ENCODE measurements at regions not wholly inside any gene's neighbourhood (a gene's known extent, or its start where the extent isn't known, plus 50 kb on each side); places are given as distances from the start of the nearest gene placed in this dataset.

DNA sequence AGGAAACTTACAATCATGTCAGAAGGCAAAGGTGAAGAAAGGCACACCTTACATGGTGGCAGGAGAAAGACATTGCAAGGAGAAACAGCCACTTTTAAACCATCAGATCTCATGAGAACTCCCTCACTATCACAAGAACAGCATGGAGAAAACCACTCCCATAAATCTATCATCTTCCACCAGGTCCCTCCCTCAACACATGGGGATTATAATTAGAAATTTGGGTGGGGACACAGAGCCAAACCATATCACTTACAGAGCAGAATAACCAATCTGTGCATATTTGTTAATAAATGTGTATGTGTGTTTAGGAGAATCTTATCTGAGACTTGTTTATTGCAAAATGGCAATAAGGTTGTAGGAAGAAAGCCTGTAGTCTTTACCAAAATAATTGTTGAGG, 205.2 kb upstream of the ANO3 start:
- Histone ChIP-seq H3K36me3 (ENCODE audit: control insufficient read depth in 3 of 3, insufficient read depth in 2 of 3, low read depth in 1 of 3, low read length in 3 of 3) (no peaks in the 10 kb centered on the region), H3K27me3 (ENCODE audit: control insufficient read depth in 3 of 3, insufficient read depth in 3 of 3, low read length in 3 of 3) (no peaks in the 10 kb centered on the region), H3K9me3 (ENCODE audit: control insufficient read depth in 2 of 2, insufficient read depth in 1 of 2, low read depth in 1 of 2, low read length in 1 of 2) (no peaks in the 10 kb centered on the region), H3K27ac (ENCODE audit: low read depth in 1 of 3, low read length in 2 of 3) (no peak overlapping the region), H3K4me3 (ENCODE audit: low read depth in 1 of 3, low read length in 3 of 3) (no peak overlapping the region), H3K4me1 (ENCODE audit: control insufficient read depth in 3 of 3, insufficient read depth in 2 of 3, low read depth in 1 of 3, low read length in 2 of 3) (no peaks in the 10 kb centered on the region)
- DNase-seq (no peak), FAIRE-seq (no peak)

GRCh38 chr11:26127336-26127735, 204.6 kb upstream of the ANO3 start:
- FAIRE-seq, result no peak
- no peaks in the 10 kb centered on the region for H3K36me3 ChIP-seq (ENCODE audit: control insufficient read depth in 3 of 3, insufficient read depth in 2 of 3, low read depth in 1 of 3, low read length in 3 of 3)
- no peak overlapping the region for H3K27ac ChIP-seq (ENCODE audit: low read depth in 1 of 3, low read length in 2 of 3)
- H3K27me3 ChIP-seq (ENCODE audit: control insufficient read depth in 3 of 3, insufficient read depth in 3 of 3, low read length in 3 of 3), result no peaks in the 10 kb centered on the region
- DNase-seq, result no peak
- H3K4me1 ChIP-seq (ENCODE audit: control insufficient read depth in 3 of 3, insufficient read depth in 2 of 3, low read depth in 1 of 3, low read length in 2 of 3), result no peaks in the 10 kb centered on the region
- H3K9me3 ChIP-seq (ENCODE audit: control insufficient read depth in 2 of 2, insufficient read depth in 1 of 2, low read depth in 1 of 2, low read length in 1 of 2), result no peaks in the 10 kb centered on the region
- H3K4me3 ChIP-seq (ENCODE audit: low read depth in 1 of 3, low read length in 3 of 3), result no peak overlapping the region

- Histone ChIP-seq H3K4me3 (ENCODE audit: low read depth in 1 of 3, low read length in 3 of 3) (no peak overlapping the region), H3K27me3 (ENCODE audit: control insufficient read depth in 3 of 3, insufficient read depth in 3 of 3, low read length in 3 of 3) (no peaks in the 10 kb centered on the region), H3K27ac (ENCODE audit: low read depth in 1 of 3, low read length in 2 of 3) (no peak overlapping the region), H3K4me1 (ENCODE audit: control insufficient read depth in 3 of 3, insufficient read depth in 2 of 3, low read depth in 1 of 3, low read length in 2 of 3) (no peaks in the 10 kb centered on the region), H3K36me3 (ENCODE audit: control insufficient read depth in 3 of 3, insufficient read depth in 2 of 3, low read depth in 1 of 3, low read length in 3 of 3) (no peaks in the 10 kb centered on the region), H3K9me3 (ENCODE audit: control insufficient read depth in 2 of 2, insufficient read depth in 1 of 2, low read depth in 1 of 2, low read length in 1 of 2) (no peaks in the 10 kb centered on the region)
- no peak for DNase-seq
- no peak for FAIRE-seq
Observed at GRCh38 chr11:26131406-26131805, 200.5 kb upstream of the ANO3 start.

- no peak overlapping the region for H3K4me3 ChIP-seq (ENCODE audit: low read depth in 1 of 3, low read length in 3 of 3)
- H3K4me1 ChIP-seq (ENCODE audit: control insufficient read depth in 3 of 3, insufficient read depth in 2 of 3, low read depth in 1 of 3, low read length in 2 of 3), result no peaks in the 10 kb centered on the region
- H3K36me3 ChIP-seq (ENCODE audit: control insufficient read depth in 3 of 3, insufficient read depth in 2 of 3, low read depth in 1 of 3, low read length in 3 of 3), result no peaks in the 10 kb centered on the region
- FAIRE-seq (no peak), DNase-seq (no peak)
- WGBS, 3 donors, result 54 to 68% (median 56%) methylated on average over 1 of the region's 1 CpG
- H3K27ac ChIP-seq (ENCODE audit: low read depth in 1 of 3, low read length in 2 of 3), result no peak overlapping the region
- no peaks in the 10 kb centered on the region for H3K9me3 ChIP-seq (ENCODE audit: control insufficient read depth in 2 of 2, insufficient read depth in 1 of 2, low read depth in 1 of 2, low read length in 1 of 2)
- no peaks in the 10 kb centered on the region for H3K27me3 ChIP-seq (ENCODE audit: control insufficient read depth in 3 of 3, insufficient read depth in 3 of 3, low read length in 3 of 3)
Observed at GRCh38 chr11:26134053-26134452, 197.9 kb upstream of the ANO3 start.

- Histone ChIP-seq H3K9me3 (ENCODE audit: control insufficient read depth in 2 of 2, insufficient read depth in 1 of 2, low read depth in 1 of 2, low read length in 1 of 2) (no peaks in the 10 kb centered on the region), H3K4me3 (ENCODE audit: low read depth in 1 of 3, low read length in 3 of 3) (no peak overlapping the region), H3K27me3 (ENCODE audit: control insufficient read depth in 3 of 3, insufficient read depth in 3 of 3, low read length in 3 of 3) (no peaks in the 10 kb centered on the region), H3K4me1 (ENCODE audit: control insufficient read depth in 3 of 3, insufficient read depth in 2 of 3, low read depth in 1 of 3, low read length in 2 of 3) (no peaks in the 10 kb centered on the region), H3K27ac (ENCODE audit: low read depth in 1 of 3, low read length in 2 of 3) (no peak overlapping the region), H3K36me3 (ENCODE audit: control insufficient read depth in 3 of 3, insufficient read depth in 2 of 3, low read depth in 1 of 3, low read length in 3 of 3) (no peaks in the 10 kb centered on the region)
- DNase-seq (peak; percentile 3 to 4), FAIRE-seq (no peak)
- 49 to 63% (median 57%) methylated on average over 6 of the region's 6 CpGs for WGBS, 3 donors
Observed at GRCh38 chr11:26134481-26135355, 197.2 kb upstream of the ANO3 start.

DNA sequence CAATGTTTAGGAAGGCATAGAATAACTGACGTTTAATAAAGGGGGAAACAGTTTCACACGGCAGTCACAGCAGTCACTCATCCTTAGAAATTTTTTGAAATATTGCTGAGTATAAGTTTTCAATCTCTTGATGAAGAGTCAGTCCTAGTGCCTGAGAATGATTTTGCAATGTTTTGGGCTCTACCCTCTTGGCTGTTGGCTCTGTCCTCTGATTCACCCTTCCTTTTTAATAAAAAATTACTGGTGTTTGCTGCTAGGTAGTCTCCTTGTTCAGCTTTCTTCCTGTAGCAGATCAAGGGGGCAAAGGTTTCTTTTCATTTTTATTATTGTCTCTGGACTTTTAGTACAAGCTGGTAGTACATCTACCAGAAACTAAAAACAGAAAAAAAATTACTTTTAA, 194.3 kb upstream of the ANO3 start:
- Histone ChIP-seq H3K27ac (ENCODE audit: low read depth in 1 of 3, low read length in 2 of 3) (no peak overlapping the region), H3K9me3 (ENCODE audit: control insufficient read depth in 2 of 2, insufficient read depth in 1 of 2, low read depth in 1 of 2, low read length in 1 of 2) (no peaks in the 10 kb centered on the region), H3K4me3 (ENCODE audit: low read depth in 1 of 3, low read length in 3 of 3) (no peak overlapping the region), H3K27me3 (ENCODE audit: control insufficient read depth in 3 of 3, insufficient read depth in 3 of 3, low read length in 3 of 3) (no peaks in the 10 kb centered on the region), H3K4me1 (ENCODE audit: control insufficient read depth in 3 of 3, insufficient read depth in 2 of 3, low read depth in 1 of 3, low read length in 2 of 3) (no peaks in the 10 kb centered on the region), H3K36me3 (ENCODE audit: control insufficient read depth in 3 of 3, insufficient read depth in 2 of 3, low read depth in 1 of 3, low read length in 3 of 3) (no peaks in the 10 kb centered on the region)
- FAIRE-seq (no peak), DNase-seq (no peak)
- 62 to 85% (median 79%) methylated on average over 2 of the region's 2 CpGs for WGBS, 3 donors

DNA sequence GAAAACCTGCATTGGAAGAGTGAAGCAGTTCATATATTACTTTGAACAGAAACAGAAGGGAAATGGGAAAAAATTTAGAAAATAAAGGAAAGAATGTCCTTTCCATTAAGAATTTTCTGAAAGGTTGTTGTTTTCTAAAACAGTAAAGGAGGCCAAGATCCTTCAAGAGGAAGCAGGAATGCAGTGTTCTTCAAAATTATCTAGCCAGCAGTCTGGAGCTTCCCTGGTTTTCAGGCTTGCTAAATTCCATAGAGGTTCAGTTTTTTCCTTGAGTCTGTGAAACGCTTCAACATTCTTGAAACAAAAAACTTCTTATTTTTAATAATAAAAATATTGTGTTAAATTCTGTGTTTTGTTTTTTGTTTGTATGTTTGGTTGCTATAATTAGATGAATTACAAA, 189.0 kb upstream of the ANO3 start:
- no peak overlapping the region for H3K4me3 ChIP-seq (ENCODE audit: low read depth in 1 of 3, low read length in 3 of 3)
- no peak for DNase-seq
- no peaks in the 10 kb centered on the region for H3K4me1 ChIP-seq (ENCODE audit: control insufficient read depth in 3 of 3, insufficient read depth in 2 of 3, low read depth in 1 of 3, low read length in 2 of 3)
- FAIRE-seq, result no peak
- no peaks in the 10 kb centered on the region for H3K27me3 ChIP-seq (ENCODE audit: control insufficient read depth in 3 of 3, insufficient read depth in 3 of 3, low read length in 3 of 3)
- H3K36me3 ChIP-seq (ENCODE audit: control insufficient read depth in 3 of 3, insufficient read depth in 2 of 3, low read depth in 1 of 3, low read length in 3 of 3), result no peaks in the 10 kb centered on the region
- H3K9me3 ChIP-seq (ENCODE audit: control insufficient read depth in 2 of 2, insufficient read depth in 1 of 2, low read depth in 1 of 2, low read length in 1 of 2), result no peaks in the 10 kb centered on the region
- 81 to 87% (median 85%) methylated on average over 1 of the region's 1 CpG for WGBS, 3 donors
- no peak overlapping the region for H3K27ac ChIP-seq (ENCODE audit: low read depth in 1 of 3, low read length in 2 of 3)

- DNase-seq (no peak), FAIRE-seq (no peak)
- Histone ChIP-seq H3K9me3 (ENCODE audit: control insufficient read depth in 2 of 2, insufficient read depth in 1 of 2, low read depth in 1 of 2, low read length in 1 of 2) (no peaks in the 10 kb centered on the region), H3K4me1 (ENCODE audit: control insufficient read depth in 3 of 3, insufficient read depth in 2 of 3, low read depth in 1 of 3, low read length in 2 of 3) (no peaks in the 10 kb centered on the region), H3K27ac (ENCODE audit: low read depth in 1 of 3, low read length in 2 of 3) (no peak overlapping the region), H3K36me3 (ENCODE audit: control insufficient read depth in 3 of 3, insufficient read depth in 2 of 3, low read depth in 1 of 3, low read length in 3 of 3) (no peaks in the 10 kb centered on the region), H3K27me3 (ENCODE audit: control insufficient read depth in 3 of 3, insufficient read depth in 3 of 3, low read length in 3 of 3) (no peaks in the 10 kb centered on the region), H3K4me3 (ENCODE audit: low read depth in 1 of 3, low read length in 3 of 3) (no peak overlapping the region)
Observed at GRCh38 chr11:26143566-26144290, 188.2 kb upstream of the ANO3 start.

GRCh38 chr11:26144291-26144690, 187.6 kb upstream of the ANO3 start:
- FAIRE-seq (no peak), DNase-seq (no peak)
- Histone ChIP-seq H3K27me3 (ENCODE audit: control insufficient read depth in 3 of 3, insufficient read depth in 3 of 3, low read length in 3 of 3) (no peaks in the 10 kb centered on the region), H3K4me3 (ENCODE audit: low read depth in 1 of 3, low read length in 3 of 3) (no peak overlapping the region), H3K4me1 (ENCODE audit: control insufficient read depth in 3 of 3, insufficient read depth in 2 of 3, low read depth in 1 of 3, low read length in 2 of 3) (no peaks in the 10 kb centered on the region), H3K36me3 (ENCODE audit: control insufficient read depth in 3 of 3, insufficient read depth in 2 of 3, low read depth in 1 of 3, low read length in 3 of 3) (no peaks in the 10 kb centered on the region), H3K9me3 (ENCODE audit: control insufficient read depth in 2 of 2, insufficient read depth in 1 of 2, low read depth in 1 of 2, low read length in 1 of 2) (no peaks in the 10 kb centered on the region), H3K27ac (ENCODE audit: low read depth in 1 of 3, low read length in 2 of 3) (no peak overlapping the region)
- WGBS, 3 donors, result 11 to 88% (median 82%) methylated on average over 2 of the region's 2 CpGs
